22Rv1 (cell line): ENCODE measurements at regions not wholly inside any gene's neighbourhood (a gene's known extent, or its start where the extent isn't known, plus 50 kb on each side); places are given as distances from the start of the nearest gene placed in this dataset.

Experiments
- H3K27ac ChIP-seq: fragments of 450-650 bp; 2 replicates; pipeline ENCODE4 v1.5.1; 2017
- CTCF ChIP-seq: fragments of 450-650 bp; IDR thresholded peaks from 2 replicates; pipeline ENCODE4 v1.5.1; 2017; ENCODE audit warnings: mild to moderate bottlenecking
- ZFX ChIP-seq: fragments of 450-650 bp; IDR thresholded peaks from 2 replicates; pipeline ENCODE4 v1.6.1; 2017; ENCODE audit warnings: antibody characterized with exemption, borderline replicate concordance

DNA sequence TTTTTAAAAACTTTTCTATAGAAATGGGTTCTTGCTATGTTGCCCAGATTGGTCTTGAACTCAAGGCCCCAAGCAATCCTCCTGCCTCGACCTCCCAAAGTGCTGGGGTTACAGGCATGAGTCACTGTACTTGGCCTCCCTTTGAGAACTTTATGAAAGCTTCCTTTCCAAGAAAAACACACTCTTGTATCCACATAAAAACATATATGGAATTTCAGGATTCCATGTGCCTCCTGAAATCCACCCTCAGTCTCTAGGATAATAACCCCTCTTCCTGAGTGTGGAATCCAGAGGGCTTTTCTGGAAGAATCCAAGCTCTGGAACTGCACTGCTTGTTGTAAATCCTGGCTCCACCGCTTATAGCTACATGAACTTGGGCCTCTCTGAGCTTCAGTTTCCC is 53.2 kb upstream of the MRTFB start:
- no peak overlapping the region for H3K27ac ChIP-seq
- TF ChIP-seq CTCF (no peak), ZFX (no peak)

GRCh38 chr16:14018851-14019250 is 52.3 kb upstream of the MRTFB start:
- no peak for TF ChIP-seq ZFX
- no peak for TF ChIP-seq CTCF
- H3K27ac ChIP-seq: no peak overlapping the region

- TF ChIP-seq ZFX (no peak), CTCF (no peak)
- H3K27ac ChIP-seq: peak overlapping the region; percentile 17; the same call in 1 of the 2 replicates
These were observed 51.0 kb upstream of the MRTFB start for GRCh38 chr16:14020141-14020540.
